ENCODE measurements at regions not wholly inside any gene's neighbourhood (a gene's known extent, or its start where the extent isn't known, plus 50 kb on each side); places are given as distances from the start of the nearest gene placed in this dataset.
"Not testable (repeated sequence)": the region's sequence is repeated elsewhere in the genome, so short reads cannot be mapped to it uniquely, and the experiment has no call there.

GRCh38 chr9:64488544-64488943 lies 796.5 kb downstream of the FOXD4L5 start:
- not testable (repeated sequence) for TF ChIP-seq CTCF (conservative IDR thresholded peaks at IDR 0.05; ENCODE audit: low read length); EZH2phosphoT487 (IDR thresholded peaks at IDR 0.05; ENCODE audit: borderline replicate concordance)
